ENCODE measurements at regions not wholly inside any gene's neighbourhood (a gene's known extent, or its start where the extent isn't known, plus 50 kb on each side); places are given as distances from the start of the nearest gene placed in this dataset.

DNA sequence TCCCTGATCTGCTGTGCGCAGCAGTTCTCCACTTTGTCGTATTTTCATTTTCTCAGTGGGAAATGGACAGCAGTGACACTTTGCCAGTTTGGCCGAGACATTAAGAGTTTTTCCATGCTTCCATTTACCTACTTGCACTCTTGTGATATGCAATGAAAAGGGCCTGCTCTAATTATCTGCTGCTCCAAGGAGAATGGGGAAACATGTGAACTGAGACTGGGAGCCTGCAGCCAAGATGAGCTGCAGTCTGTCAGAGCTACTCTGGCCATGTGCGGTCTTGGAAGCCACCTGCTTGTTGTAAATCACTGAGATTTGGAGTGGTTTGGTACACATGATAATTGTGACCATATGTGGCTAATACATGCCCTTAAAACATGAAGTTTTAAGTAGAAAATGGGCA is 586.6 kb upstream of the POT1 start:
- no peak for DNase-seq (ENCODE audit: low read depth)
- no peak overlapping the region for H3K4me3 ChIP-seq (ENCODE audit: low read depth, low read length)
- TF ChIP-seq, protein P1, sequence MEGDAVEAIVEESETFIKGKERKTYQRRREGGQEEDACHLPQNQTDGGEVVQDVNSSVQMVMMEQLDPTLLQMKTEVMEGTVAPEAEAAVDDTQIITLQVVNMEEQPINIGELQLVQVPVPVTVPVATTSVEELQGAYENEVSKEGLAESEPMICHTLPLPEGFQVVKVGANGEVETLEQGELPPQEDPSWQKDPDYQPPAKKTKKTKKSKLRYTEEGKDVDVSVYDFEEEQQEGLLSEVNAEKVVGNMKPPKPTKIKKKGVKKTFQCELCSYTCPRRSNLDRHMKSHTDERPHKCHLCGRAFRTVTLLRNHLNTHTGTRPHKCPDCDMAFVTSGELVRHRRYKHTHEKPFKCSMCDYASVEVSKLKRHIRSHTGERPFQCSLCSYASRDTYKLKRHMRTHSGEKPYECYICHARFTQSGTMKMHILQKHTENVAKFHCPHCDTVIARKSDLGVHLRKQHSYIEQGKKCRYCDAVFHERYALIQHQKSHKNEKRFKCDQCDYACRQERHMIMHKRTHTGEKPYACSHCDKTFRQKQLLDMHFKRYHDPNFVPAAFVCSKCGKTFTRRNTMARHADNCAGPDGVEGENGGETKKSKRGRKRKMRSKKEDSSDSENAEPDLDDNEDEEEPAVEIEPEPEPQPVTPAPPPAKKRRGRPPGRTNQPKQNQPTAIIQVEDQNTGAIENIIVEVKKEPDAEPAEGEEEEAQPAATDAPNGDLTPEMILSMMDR (conservative IDR thresholded peaks at IDR 0.05; ENCODE audit: low read depth, low read length) = no peak

DNA sequence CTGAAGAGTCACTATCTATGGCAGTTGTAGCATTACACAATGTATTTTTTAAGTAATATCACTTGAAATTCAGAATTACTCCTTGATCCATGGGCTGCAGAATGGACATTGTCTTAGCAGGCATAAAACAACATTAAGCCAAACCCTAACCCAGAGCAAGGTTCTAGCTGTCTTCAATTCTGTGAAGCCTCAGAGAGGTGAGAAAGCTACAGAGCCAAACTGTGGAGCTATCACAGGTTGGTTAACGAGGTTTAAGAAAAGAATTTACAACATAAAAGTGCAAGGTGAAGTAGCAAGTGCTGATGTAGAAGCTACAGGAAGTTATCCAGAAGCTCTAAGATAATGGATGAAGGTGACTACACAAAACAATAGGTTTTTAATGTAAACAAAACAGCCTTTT is 582.7 kb upstream of the POT1 start:
- no peak for DNase-seq (ENCODE audit: low read depth)
- TF ChIP-seq, protein P1 (conservative IDR thresholded peaks at IDR 0.05; ENCODE audit: low read depth, low read length) = no peak
- H3K4me3 ChIP-seq (ENCODE audit: low read depth, low read length) = no peak overlapping the region

DNA sequence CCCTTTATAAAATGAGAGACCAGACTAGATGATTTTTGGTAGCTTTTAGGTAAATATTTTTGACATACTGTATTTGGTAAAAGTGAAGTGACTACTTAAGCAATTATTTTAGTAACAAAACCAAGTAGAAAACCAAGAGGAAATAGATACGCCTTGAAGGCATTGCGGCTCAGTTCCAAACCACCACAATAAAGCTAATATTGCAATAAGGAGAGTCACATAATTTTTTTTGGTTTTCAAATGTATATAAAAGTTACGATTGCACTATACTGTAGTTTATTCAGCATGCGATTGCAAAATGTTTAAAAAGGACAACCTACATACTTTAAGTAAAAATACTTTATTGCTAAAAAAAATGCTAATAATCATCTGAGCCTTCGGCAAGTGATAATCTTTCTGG is 581.7 kb upstream of the POT1 start:
- DNase-seq (ENCODE audit: low read depth) = no peak
- no peak overlapping the region for H3K4me3 ChIP-seq (ENCODE audit: low read depth, low read length)
- TF ChIP-seq, protein P1 (conservative IDR thresholded peaks at IDR 0.05; ENCODE audit: low read depth, low read length) = no peak

DNA sequence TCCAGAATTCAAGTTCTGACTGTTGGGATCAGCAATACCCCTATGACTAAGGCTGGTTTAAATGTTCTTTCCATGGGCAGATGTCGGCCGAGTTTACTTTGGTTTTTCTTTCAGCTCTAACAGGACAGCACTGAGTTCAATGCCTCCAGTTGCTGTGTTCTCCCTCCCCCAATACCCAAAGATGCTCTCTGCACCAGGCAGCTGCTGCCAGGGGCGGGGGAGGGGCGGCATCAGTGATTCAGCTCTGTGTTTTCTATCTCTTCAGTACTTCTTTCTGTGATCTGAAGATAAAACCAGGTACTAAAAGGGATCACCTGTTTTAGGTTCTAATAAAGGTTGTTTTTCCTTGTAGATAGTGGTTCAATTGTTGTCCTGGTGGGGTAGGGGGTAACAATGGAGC is 576.7 kb upstream of the POT1 start:
- no peak overlapping the region for H3K4me3 ChIP-seq (ENCODE audit: low read depth, low read length)
- TF ChIP-seq, protein P1 (conservative IDR thresholded peaks at IDR 0.05; ENCODE audit: low read depth, low read length) = no peak
- DNase-seq (ENCODE audit: low read depth) = no peak

DNA sequence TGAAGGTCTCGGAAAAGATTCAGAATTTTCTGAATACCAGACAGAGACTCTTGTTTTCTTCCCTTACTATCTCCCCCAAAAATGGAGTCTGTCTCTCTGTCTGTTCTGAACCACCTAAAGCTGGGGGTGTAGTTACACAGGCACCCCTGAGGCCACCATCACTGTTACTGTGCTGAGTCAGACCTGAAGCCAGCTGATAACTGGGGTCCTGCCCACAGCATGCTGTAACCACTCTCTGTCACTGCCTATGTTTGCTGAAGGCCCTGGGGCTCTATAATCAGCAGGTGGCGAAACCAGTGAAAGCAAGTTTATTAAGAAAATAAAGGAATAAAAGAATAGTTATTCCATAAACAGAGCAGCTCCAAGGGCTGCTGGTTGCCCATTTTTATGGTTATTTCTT is 575.2 kb upstream of the POT1 start:
- DNase-seq (ENCODE audit: low read depth) = no peak
- H3K4me3 ChIP-seq (ENCODE audit: low read depth, low read length) = no peak overlapping the region
- TF ChIP-seq, protein P1 (conservative IDR thresholded peaks at IDR 0.05; ENCODE audit: low read depth, low read length) = no peak

DNA sequence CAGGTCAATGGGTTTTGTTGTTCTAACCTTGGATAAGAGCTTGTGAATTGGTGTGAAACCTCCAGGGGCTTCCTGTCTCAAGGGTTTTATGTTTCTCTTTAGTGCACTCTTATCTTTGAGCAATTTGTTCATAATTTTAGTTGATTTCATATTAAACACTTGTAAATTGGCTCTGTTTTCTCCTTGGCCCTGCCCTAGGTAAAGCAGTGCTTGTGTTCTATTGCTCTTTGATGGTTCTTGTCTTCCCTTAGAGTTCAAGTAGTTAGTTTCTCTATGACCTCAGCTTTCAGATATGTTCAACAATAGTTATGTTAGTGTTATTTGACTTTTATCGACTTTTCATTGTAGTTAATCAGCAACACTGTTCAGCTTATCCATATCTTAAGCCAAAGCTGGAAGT is 566.4 kb upstream of the POT1 start:
- DNase-seq (ENCODE audit: low read depth) = no peak
- TF ChIP-seq, protein P1 (conservative IDR thresholded peaks at IDR 0.05; ENCODE audit: low read depth, low read length) = no peak
- no peak overlapping the region for H3K4me3 ChIP-seq (ENCODE audit: low read depth, low read length)

DNA sequence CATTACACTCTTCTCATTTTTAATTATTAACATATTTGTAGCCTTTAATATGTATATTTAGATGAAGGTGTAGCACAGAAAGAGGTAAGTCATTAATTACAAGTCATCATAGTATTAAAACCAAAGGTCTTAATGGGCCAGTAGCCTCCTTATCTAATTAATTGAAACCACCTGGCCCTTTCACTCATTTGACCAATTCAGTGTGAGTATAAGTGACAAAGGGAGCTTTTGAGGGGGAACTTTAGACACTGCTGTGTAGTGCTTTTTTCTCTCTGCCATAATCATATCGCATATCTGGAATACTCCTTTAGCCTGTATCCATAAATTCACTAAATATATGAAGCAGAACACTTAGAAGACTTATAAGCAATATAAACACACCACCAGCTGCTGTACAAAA is 562.9 kb upstream of the POT1 start:
- no peak overlapping the region for H3K4me3 ChIP-seq (ENCODE audit: low read depth, low read length)
- DNase-seq (ENCODE audit: low read depth) = no peak
- TF ChIP-seq, protein P1 (conservative IDR thresholded peaks at IDR 0.05; ENCODE audit: low read depth, low read length) = no peak

Data from choroid plexus epithelial cell (primary cell).